A549 (cell line): ENCODE measurements at regions not wholly inside any gene's neighbourhood (a gene's known extent, or its start where the extent isn't known, plus 50 kb on each side); places are given as distances from the start of the nearest gene placed in this dataset.

Source experiments
- EP300 ChIP-seq, 2 experiments: fragments of >200 bp; sonication (Bioruptor Twin); formaldehyde crosslinking; IDR thresholded peaks; 2 replicates in 1 of 2; 3 replicates in 1 of 2; pipeline ENCODE4 v1.6.1; 2016 to 2017
- MAFK ChIP-seq: fragments of 450-650 bp; IDR thresholded peaks from 2 replicates; pipeline ENCODE4 v1.6.1; 2014; ENCODE audit not compliant: partially characterized antibody
- MAZ ChIP-seq: fragments of 150-350 bp; IDR thresholded peaks from 2 replicates; pipeline ENCODE4 v1.6.1; 2014; ENCODE audit warnings: antibody characterized with exemption, low read depth, low read length, borderline replicate concordance
- POLR2AphosphoS2 ChIP-seq: conservative IDR thresholded peaks from 2 replicates; pipeline ENCODE4 v1.6.1; 2012; ENCODE audit warnings: low read length, improper control_type of control experiment, inconsistent platforms
- SMC3 ChIP-seq: fragments of >200 bp; sonication (Bioruptor Twin); formaldehyde crosslinking; IDR thresholded peaks from 3 replicates; pipeline ENCODE4 v1.6.1; 2018; ENCODE audit warnings: inconsistent platforms
- TF ChIP-seq, protein P1 (sequence below): fragments of >200 bp; sonication (Bioruptor Twin); formaldehyde crosslinking; IDR thresholded peaks from 3 replicates; pipeline ENCODE4 v1.5.1; 2016
- TF ChIP-seq, protein P2 (sequence below): fragments of >200 bp; sonication (Bioruptor Twin); formaldehyde crosslinking; IDR thresholded peaks from 2 replicates; pipeline ENCODE4 v1.6.1; 2016

DNA sequence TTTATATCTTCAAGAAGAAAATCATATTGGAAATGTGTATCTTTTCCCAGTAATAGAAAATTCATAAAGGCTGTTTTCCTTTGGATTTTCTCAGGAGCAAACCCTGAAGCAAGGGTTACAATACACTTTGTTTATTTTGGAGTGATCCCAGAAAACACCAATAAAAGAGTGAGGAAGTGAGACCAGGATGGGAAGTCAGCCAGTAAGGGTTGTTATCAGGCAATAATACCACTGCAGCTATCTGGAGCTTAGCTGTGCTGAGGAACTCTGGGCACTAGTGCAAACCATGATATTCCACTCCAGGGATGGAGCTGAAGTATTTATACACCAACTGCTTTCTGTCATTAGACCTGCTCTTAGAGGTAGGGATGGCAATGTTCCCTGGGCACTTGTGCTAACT, 1002.3 kb downstream of the FLRT2 start:
- no peak for TF ChIP-seq EP300 (IDR thresholded peaks at IDR 0.05)
- TF ChIP-seq, protein P1, sequence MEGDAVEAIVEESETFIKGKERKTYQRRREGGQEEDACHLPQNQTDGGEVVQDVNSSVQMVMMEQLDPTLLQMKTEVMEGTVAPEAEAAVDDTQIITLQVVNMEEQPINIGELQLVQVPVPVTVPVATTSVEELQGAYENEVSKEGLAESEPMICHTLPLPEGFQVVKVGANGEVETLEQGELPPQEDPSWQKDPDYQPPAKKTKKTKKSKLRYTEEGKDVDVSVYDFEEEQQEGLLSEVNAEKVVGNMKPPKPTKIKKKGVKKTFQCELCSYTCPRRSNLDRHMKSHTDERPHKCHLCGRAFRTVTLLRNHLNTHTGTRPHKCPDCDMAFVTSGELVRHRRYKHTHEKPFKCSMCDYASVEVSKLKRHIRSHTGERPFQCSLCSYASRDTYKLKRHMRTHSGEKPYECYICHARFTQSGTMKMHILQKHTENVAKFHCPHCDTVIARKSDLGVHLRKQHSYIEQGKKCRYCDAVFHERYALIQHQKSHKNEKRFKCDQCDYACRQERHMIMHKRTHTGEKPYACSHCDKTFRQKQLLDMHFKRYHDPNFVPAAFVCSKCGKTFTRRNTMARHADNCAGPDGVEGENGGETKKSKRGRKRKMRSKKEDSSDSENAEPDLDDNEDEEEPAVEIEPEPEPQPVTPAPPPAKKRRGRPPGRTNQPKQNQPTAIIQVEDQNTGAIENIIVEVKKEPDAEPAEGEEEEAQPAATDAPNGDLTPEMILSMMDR, result no peak
- TF ChIP-seq, protein P2, sequence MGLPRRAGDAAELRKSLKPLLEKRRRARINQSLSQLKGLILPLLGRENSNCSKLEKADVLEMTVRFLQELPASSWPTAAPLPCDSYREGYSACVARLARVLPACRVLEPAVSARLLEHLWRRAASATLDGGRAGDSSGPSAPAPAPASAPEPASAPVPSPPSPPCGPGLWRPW, result no peak
- TF ChIP-seq POLR2AphosphoS2, result no peak
- no peak for TF ChIP-seq MAFK
- TF ChIP-seq MAZ, result no peak
- no peak for TF ChIP-seq SMC3
